C4-2B (cell line): ENCODE measurements at regions not wholly inside any gene's neighbourhood (a gene's known extent, or its start where the extent isn't known, plus 50 kb on each side); places are given as distances from the start of the nearest gene placed in this dataset.

Source experiments
- CTCF ChIP-seq: fragments of 450-650 bp; conservative IDR thresholded peaks from 2 replicates; pipeline ENCODE4 v1.5.1; 2017; ENCODE audit warnings: mild to moderate bottlenecking
- ZFX ChIP-seq: fragments of 450-650 bp; IDR thresholded peaks from 2 replicates; pipeline ENCODE4 v1.6.1; 2017

GRCh38 chr15:39230205-39230907 is 350.5 kb upstream of the THBS1 start:
- TF ChIP-seq CTCF, result no peak
- no peak for TF ChIP-seq ZFX
